ENCODE measurements at regions not wholly inside any gene's neighbourhood (a gene's known extent, or its start where the extent isn't known, plus 50 kb on each side); places are given as distances from the start of the nearest gene placed in this dataset.

DNA sequence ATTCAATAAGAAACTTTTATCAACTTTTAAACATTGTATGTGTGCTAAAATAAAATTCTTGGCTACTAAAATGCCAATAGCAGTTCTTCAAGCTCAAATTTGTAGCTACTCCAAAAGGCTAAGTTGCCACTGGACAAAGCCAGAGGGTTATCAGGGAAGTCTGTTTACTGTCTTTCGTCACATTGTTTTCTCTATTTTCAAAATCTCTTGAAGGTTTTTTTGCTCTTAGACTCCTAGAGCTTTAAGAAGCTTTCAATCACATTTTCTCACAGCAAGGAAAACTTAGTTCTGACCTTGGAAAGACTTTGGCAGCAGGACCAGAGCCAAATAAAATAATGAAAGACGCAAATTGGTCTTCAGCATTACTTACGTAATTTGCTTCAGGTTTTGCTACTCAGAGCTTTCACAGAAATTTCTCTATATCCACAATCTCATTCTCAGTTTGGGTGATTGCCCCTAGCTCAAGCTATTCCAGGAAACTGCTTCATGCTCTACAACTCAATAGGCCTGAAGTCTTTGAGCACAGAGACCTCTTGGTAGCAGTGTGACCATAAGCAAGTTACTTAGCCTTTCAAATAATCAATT, 257.7 kb downstream of the GABRG2 start:
- no peak for DNase-seq

DNA sequence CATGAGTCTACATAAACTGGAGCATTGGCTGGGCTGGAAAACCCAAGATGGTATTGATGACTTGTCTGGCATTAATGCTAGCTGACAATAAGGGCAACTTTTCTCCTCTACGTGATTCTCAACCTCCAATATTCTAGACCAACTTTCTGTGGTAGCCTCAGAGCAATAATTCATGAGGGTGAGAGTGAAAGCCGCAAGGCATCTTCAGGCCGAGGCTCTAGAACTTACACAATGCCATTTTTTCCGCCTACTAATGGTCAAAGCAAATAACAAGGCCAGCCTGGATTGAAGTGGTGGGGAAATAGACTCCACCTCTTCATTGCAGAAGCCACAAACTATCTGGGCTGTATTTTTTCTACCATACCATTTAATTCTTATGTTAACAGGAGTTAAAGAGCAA, 267.4 kb downstream of the GABRG2 start:
- DNase-seq = no peak

DNA sequence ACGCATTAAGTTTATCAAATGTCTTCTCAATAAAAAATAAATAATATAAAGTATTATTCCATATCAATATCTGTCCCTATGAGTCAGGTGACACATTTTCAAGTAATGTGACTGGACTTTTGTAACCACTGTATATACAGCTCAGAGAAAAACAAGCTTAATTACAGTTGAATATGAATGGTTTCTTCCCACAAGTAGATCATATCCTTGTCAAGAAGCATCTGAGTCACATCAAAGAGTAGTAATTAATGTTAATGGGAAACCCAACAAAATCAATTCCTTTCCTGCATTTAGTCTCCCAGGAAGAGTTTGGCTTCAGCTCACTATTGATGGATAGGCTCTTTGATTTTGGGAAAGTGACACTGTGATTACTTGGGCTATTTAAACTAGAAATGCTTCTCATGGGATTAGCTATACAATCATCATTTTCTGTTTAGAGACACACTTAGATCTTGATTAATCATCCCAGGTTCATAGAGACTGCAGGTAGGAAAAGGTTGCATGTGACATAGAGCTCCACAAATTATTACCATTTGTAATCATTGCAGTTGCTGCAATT, 292.9 kb downstream of the GABRG2 start:
- no peak for DNase-seq

DNA sequence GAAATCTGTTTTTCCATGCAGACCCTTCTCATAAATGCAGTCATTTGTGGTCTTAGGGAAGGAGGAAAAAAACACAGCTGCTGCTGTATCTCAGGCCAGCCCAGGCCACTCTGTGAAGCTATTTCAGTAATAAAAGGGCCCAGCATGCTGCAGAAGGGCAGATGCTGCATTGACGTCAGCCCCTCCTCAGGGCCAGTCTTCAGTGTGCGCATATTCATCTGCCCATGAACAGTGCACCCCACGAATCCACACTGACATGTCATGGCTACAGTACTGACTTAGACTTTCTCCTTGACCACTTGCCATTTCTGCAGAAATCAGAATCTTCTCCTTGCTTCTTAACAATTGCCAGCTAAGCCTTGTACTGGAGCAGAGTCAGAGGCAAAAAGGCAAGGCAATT, 304.7 kb downstream of the GABRG2 start:
- DNase-seq = no peak

DNA sequence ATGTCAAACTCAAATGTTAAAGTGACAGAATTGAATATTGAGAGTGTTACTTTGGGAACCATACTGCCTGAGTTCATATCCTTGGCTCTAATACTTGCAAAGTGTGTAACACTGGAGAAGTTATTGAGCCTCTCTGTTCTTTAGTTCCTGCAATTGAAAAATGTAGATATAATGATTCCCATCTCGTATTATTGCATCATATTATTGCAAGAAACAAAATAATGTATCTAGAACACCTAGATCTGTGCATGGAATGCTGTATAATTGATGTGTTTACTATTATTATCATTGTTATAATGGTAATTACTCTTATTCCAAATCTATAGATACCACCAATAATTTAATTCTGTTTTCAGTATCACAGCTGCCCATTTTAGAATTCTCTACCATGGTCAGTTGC, 310.3 kb downstream of the GABRG2 start:
- DNase-seq = no peak

DNA sequence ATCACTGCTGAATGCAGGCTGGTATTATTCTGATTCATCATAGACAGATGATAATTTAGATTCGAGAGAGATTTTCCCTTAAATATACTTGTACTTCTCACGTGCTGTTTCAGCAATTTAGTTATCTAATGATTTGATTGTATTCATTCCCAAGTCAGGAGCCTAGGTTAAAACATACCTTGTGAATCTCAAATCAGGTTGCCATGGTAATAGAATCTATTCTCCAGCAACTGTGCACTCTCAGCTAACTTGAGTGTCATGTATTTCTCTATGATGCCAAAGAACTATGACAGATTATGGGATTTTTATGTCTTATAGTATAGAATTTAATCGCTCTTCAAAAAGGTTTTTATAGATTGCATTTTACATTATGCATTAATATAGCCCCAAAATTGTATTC, 315.3 kb downstream of the GABRG2 start:
- no peak for DNase-seq

DNA sequence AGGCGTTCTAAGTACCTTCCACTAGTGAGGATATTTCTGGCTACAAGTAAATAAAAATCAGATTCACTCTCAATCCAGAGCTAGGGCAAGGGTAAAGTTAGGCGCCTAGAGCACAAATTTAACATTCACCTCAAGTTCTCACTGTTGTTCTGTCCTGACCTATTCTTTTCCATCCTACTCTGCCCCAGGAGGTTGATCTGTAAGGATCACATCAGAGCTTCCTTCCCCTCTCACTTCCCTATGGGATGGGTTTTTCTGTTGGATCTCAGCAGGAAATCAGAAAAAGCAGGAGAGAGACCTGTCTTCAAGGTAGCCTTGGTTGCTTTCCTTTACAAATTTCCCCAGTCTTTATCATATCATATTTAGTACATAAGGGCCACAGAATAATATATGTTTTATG, 316.7 kb downstream of the GABRG2 start:
- DNase-seq = no peak

DNA sequence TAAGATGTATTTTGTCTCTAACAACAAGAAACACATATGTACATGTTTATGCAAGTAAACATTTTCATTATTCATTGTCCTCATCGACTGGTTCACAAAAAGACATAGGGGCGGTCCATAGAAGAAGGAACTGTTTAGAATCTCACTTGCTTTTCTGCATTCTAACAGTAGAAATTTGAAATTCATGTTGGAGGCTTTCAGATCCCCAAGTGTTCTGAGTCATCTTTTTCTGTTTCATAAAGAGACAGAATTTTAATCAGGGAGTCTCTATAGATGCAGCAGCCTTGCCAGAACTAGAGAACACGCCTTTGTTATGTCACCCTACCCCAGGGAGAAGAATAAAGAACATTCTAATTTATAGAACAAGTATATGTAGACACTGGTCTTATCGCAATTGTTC, 324.3 kb downstream of the GABRG2 start:
- DNase-seq = no peak

DNA sequence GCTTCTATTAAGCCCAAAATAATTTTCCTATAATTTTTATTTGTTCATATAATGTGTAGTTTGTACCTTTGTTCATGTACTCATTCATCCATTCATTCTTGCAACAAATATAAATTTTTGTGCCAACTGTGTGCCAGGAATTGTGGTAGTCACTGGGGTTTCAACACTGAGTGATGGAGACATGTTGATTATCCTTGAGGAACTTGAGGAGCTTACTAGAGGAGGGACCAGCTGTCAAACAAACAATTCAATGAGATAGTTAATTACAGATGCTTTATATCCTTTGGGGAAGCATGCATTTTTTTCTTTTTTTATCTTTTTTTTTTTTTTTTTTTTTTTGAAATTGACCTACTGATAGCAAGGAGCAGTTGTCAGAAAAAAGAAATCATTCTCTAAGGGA, 324.8 kb downstream of the GABRG2 start:
- DNase-seq = no peak

DNA sequence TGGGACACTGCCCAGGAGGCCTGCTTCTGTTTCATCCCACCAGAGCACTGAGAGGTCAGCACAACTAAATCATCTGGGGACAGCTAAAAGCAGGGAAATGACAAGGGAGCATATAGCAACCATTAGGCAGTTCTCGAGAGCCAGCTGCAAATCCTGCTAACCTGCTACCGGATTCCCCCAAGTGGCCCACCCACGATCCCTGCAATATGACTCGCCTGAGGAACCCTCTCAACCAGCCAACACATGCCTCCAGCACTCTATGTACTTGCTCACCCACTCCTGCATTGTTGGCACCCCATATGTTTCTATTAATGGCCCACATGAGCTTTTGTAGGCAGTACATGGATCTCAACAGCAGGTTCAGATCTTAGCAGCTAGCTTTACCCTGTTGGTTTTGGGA, 326.0 kb downstream of the GABRG2 start:
- DNase-seq = no peak

DNA sequence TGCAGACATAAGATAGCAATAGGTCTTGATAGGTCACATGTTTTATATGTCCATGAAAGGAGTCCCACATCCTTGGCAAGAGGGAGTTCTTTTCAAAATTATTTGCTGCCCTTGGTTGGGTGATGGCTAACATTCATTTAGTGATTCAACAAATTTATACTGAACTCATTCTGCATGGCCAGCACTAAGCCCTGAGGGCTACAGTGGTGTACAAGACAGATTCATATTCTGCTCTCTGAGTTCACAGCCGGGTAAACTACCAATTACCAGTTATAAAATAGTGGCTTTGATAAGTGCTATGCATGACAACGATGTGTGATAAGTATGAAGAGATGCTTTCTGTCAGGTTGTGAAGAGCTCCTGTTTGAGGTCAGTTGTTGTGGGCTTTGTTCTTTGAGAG, 340.0 kb downstream of the GABRG2 start:
- DNase-seq = no peak

DNA sequence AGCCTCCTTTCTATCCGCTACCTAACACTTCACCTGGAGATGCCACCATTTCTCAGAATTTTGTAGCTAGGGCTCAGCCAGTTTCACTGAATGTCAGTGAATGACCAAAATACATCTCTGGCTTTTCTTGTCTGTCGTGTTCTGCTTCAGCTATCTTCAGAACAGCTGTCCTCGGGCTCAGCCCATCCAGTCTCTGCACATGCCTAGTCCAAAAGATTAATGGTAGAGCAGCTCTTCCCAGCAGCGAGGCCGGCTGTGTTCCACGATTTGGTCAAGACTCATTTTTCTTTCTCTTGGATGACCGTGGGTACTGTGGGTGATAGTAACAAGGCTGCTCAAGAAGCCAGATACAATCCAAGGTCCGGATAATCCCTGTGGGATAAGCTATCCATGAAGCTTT, 342.8 kb downstream of the GABRG2 start:
- DNase-seq = no peak

DNA sequence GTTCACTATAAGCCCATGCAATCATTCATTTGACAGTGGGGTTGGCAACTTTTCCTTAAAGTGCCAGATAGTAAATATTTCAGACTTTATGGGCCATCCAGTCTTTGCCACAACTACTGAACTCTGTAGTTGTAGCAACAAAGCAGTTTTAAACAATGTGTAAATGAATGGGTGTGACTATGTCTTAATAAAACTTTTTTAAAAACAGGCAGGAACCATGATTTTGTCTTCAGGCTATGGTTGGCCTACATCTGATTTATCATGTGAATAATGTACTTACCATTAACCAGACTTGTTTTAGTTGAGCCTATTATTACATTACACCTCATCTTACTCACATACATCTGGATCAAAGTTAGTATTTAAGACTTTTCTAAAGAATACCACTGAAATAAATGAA, 361.6 kb downstream of the GABRG2 start:
- DNase-seq = no peak

DNA sequence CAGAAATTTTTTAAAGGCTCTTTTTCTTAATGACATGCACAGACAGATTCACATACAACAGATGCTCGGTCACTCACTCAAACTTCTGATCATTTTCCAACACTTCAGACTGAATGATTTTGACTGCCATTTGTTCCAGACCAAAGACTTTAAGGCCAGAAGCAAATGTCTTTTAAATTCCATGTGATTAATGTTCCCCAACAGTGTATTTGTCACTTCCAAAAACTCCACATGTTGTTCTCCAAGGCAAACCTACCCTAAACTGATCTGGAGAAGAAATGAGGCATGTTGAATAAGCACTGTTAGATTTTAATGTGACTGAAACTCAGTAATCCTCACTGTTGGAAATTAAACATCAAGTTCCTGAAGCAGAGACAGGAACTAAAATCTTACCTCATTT, 366.7 kb downstream of the GABRG2 start:
- no peak for DNase-seq

DNA sequence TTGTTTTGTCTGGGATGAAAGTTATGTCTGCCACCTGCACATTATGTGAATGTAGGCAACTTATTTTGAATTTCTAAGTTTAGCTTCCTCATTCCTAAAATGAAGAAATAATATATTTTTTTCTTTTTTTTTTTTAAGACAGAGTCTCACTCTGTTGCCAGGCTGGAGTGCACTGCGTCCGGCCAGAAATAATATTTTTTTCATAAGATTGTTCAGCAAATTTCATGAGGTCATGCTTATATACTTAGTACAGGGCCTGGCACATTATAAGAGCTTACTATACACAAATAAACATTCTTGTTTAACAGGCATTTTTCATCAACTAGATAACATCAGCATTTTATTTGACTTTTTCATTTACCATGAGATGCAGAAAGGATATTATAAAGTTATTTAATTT, 368.5 kb downstream of the GABRG2 start:
- DNase-seq = no peak

DNA sequence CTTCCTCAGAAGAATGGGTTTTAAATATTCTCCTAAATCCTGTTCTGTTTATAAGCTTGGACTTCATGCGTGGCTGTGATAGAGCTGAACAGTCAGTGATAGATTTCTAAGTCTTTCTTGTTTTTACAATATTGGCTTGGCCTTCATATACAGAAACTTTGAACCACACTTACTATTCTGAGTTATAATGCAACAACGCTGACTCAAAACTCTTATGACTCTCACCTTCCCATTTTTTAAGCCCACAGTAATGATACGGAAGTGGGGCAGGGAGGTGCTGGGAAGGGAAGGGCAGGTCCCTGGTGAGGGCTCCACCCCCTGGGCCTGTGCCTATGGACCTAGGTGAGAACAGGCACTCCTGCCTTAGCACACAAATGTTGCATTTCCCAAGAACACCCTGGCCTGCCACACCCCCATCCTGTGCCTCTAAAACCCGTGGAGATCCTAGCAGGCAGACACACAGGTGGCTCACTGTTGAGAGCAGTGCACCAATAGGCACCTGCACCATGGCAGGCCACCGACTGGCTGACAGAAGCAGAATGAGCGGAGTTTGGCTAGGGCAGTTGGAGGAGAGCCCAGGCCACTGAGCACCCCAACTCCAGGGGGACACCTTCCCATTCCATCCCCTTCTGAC, 376.7 kb downstream of the GABRG2 start:
- DNase-seq = no peak

DNA sequence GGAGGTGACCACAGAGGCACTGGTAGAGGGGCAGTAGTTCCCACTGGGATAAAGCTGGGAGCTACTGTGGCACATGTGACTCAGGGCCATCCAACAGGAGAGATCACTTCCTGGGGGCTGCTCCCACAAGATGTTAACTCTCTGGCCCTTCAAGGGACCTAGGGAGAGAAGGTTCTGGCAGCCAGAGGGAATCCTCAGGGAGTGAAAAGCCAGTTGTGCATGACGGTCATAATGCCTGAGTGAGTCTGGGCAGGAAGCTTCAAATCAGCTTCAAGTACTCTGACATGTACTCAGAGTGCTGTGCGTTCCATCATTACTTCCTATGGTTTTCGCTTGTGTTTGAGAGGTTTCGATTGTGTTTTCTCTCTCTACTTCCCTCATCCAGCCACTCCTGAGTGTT, 388.5 kb downstream of the GABRG2 start:
- no peak for DNase-seq

DNA sequence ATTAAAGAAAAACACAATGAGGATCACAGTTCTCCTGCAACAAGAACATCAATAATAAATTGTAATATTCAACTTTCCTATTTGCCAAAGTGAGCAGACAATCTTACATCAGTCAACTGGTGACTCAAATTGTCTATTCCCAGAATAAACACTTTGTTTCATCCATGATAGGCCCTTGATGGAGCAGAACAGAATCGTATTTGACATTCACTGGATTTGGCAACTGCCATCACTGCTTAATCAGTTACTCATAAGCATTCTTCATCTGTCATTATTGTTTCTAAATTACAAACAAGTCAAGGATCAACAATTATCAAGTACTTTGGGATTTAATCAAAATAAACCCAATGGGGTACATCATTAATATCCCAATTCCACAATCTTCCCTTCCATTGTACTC, 398.4 kb downstream of the GABRG2 start:
- no peak for DNase-seq

DNA sequence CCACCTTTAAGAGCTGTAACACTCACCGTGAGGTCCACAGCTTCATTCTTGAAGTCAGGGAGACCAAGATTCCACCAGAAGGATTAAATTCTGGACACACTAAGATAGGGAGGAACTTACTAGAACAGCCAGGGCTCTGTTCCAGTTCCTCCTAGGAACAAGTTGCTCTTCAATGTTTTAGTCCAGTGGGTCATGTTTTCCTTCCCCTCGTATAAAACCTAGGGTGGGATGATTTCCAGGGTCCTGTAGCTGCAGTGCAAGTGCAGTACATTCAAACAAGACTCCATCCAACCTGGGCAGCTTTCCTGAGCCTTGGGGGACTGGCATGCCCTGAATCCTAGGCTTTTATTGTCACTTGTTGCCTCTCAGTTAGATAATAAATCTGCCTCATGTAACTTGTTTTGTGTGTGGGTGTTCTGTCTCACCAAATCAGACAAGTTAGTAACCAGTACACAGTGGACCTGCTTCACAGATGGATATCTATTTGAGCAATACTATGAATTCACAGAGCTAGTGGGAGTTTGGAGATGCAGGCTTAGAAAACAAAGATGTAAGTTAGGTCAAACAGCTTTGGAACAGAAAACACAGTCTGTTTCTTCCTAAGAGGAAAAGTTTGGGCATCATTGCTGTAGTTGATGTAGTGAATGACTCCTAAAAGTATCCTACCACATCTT, 405.6 kb downstream of the GABRG2 start:
- DNase-seq = no peak

DNA sequence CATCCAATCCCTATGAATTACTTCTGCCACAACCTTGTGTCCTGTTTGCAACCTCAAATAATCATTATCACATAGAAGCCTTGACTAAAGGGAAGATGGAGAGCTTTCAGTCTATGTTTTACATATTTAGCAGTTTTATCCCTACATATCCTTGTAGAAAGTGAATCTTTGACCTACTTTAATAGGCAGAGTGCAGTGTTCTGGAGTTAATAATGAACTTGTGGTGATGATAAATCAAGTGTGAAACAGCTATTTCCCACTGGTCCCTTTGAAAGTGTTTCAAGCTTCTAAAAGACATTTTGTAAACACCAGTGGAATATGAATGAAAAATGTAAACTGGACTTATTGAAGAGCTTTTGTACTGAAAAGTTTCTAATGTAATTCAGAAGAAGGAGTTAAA, 406.7 kb downstream of the GABRG2 start:
- no peak for DNase-seq

DNA sequence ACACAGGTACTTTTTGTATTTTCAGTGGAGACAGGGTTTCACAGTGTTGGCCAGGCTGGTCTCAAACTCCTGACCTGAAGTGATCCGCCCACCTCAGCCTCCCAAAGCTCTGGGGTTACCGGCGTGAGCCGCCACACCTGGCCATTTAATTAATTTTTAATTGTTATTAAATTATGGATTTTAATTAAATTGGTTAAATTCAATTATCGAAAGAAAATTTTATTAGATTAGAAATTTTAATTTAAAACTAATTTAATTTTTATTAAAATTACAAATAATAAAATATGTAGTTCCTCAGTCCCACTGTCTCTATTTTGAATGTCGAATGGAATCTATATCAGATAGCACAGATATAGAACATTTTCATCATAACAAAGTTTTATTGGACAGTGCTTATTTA, 416.5 kb downstream of the GABRG2 start:
- no peak for DNase-seq

DNA sequence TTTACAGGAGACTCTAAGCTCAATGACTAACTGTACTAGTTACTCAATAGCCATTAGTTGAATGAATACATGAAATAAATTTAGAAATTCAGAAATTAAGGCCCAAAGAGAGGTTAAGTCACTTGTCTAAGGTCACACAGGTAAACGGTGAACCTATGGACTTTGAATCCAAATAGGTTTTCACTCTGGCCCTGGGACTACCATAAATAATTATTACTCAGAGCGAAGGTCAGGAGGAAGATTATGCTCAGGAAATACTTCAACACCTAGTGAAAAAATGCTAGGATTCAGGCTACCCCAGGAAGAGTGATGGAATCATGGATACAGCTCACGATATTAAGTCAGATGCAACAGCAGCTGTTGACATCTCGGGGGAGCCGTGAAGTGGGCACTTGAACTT, 417.4 kb downstream of the GABRG2 start:
- no peak for DNase-seq

DNA sequence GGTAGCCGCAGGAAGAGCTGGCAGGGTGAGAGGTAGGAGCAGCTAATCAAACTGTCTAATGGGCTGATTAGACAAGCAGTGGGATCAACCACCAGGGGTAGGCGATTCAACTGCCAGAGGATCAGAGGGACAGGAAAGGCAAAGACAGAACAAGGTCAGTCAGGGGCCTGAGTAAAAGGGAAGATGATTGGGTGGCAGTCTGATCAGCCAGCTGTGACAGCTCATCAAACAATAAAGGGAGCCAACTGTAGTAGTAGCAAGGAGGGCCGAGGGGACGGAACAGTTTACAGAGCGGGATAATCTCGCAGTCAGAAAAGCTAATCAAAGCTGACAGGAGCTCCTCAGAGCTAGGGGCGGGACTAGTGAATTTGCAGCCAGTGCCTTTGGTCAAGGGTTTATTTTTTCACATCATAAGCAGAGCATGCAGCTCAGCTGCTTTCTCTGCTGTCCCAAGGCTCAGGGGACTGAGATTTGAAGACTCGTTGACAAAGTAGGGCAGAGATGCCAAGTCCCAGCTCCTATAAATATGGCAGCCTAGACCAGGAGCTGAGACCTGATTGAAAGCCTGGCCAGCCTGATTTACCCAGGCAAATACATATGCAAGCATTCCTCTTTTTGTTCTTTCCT, 418.2 kb downstream of the GABRG2 start:
- no peak for DNase-seq
